ENCODE measurements at regions not wholly inside any gene's neighbourhood (a gene's known extent, or its start where the extent isn't known, plus 50 kb on each side); places are given as distances from the start of the nearest gene placed in this dataset.

GRCh38 chr2:212626371-212626918, 87.8 kb upstream of the ERBB4 start:
- TF ChIP-seq POLR2A (IDR thresholded peaks at IDR 0.05) (no peak), CTCF (IDR thresholded peaks at IDR 0.05) (no peak)
